GM19025 (cell line): ENCODE measurements at regions not wholly inside any gene's neighbourhood (a gene's known extent, or its start where the extent isn't known, plus 50 kb on each side); places are given as distances from the start of the nearest gene placed in this dataset.
"Not testable (repeated sequence)": the region's sequence is repeated elsewhere in the genome, so short reads cannot be mapped to it uniquely, and the experiment has no call there.

Experiments
- ATAC-seq: cut with Tn5 transposase; IDR thresholded peaks from one replicate; pipeline ENCODE4 v1.9.1; 2021; ENCODE audit warnings: mild to moderate bottlenecking, low read depth, moderate library complexity; ENCODE audit not compliant: unreplicated experiment

- ATAC-seq, result no peak
Observed at GRCh38 chr6:15096894-15097837, 148.7 kb upstream of the JARID2 start.

- ATAC-seq, result no peak
Observed at GRCh38 chr6:15101130-15101529, 144.7 kb upstream of the JARID2 start.

DNA sequence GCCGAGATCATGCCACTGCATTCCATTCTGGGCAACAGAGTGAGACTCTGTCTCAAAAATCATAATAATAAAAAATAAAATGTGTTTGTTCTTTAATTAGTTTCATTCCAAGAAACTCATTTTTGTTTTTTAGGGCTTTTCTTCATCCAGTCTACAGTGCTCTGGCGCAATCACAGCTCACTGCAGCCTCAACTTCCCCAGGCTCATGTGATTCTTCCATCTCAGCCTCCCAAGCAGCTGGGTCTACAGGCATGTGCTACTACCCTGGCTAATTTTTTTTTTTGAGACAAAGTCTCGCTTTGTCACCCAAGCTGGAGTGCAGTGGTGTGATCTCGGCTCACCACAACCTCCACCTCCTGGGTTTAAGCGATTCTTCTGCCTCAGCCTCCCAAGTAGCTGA lies 143.6 kb upstream of the JARID2 start:
- no peak for ATAC-seq

- no peak for ATAC-seq
Observed at GRCh38 chr6:15106958-15107643, 138.8 kb upstream of the JARID2 start.

- ATAC-seq, result no peak
Observed at GRCh38 chr6:15107644-15108382, 138.1 kb upstream of the JARID2 start.

DNA sequence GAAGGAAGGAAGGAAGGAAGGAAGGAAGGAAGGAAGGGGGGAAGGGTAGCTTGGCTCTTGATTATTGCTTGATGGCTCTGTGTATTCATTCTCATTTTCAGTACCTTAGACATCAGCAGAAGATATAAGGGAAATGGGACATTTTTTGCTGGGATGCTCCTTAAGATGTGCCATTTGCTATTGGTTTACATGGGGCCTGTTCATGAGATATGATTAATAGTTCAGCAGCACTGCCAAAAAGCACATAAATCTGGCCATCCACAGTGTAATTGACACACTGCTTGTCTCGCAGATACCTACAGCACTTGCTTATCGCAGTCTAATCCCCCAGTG lies 137.5 kb upstream of the JARID2 start:
- no peak for ATAC-seq

DNA sequence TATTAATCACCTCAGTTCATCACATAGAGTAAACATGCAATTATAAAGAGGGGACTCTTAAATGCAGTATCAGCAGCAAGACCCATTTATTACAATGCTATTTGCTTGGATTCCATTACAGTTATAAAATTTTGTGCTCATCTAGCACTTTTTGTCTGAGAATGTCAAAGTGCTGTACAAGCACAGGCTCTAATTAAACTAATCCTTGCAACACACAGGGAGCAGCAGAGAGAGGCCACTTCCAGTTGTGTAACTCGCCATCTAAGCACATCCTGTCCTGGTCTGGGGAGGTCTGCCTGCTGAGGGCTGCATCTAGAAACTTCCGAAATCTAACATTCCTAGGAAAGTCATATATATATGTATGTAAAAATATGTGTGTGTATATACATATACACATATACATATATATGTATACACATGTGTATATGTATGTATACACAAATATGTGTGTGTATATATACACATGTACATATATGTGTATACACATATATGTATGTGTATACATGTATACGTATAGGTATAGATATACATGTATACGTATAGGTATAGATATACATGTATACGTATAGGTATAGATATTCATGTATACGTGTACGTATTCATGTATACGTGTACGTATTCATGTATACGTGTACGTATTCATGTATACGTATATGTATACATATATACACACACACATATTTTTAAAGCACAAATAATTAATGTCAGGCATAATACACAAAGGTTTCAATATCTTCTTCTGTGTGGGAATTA lies 136.4 kb upstream of the JARID2 start:
- ATAC-seq, result no peak

DNA sequence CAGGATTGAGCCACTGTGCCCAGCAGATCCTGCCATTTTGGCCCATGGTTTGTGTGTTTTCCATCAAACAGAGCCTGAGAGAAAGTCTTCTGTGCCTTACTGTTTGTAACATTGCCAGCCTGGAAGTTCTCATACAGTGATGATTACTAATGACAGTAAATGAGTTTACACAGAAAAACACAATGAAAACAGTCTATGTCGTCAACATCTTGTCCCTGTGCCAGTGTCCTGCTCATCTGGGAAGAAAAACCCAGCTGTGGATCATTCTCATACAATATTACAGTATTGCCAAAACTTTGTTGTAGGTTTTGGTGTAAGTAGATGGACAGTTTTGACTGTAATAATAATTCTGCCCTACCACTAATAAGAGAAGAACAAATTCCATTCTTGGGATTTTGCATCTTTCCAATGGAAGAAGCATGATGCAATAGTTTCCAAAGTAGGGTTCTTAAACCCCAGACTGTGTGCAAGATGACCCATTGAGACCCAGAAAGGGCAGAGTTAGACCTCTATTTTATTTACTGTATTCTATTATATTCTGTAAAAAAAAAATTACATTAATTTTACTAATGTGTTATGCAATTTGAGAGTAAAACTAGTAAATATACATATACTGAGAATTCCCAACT lies 135.0 kb upstream of the JARID2 start:
- ATAC-seq, result no peak

DNA sequence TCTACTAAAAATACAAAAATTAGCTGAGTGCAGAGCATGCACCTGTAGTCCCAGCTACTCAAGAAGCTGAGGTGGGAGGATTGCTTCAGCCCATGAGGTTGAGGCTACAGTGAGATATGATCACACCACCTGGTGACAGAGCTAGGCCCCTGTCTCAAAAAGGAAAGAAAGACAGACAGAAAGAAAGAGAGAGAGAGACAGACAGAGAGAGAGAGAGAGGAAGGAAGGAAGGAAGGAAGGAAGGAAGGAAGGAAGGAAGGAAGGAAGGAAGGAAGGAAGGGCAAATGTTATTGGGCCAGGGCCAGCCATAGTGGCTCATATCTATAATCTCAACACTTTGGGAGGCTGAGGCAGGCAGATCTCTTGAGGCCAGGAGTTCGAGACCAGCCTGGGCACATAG lies 134.3 kb upstream of the JARID2 start:
- not testable (repeated sequence) for ATAC-seq

DNA sequence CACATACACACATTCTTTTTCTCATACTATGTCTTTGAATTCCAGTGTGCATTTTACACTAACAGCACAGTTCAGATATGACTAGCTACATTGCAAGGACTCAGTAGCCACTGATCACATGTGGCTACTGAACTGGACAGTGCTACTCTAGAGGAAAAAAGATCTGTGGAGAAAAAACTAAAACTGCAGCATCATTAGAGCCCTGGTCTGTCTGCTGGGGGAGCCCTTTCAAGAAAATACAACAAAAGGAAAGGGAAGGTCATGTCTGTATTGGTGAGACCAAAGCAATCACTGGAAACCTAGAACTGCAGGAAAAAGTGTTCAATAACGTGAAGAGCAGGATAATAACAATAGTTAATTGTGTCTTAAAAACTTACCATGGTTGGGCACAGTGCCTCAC lies 132.3 kb upstream of the JARID2 start:
- no peak for ATAC-seq

GRCh38 chr6:15114061-15114460 lies 131.8 kb upstream of the JARID2 start:
- no peak for ATAC-seq

- no peak for ATAC-seq
Observed at GRCh38 chr6:15116889-15117288, 129.0 kb upstream of the JARID2 start.

DNA sequence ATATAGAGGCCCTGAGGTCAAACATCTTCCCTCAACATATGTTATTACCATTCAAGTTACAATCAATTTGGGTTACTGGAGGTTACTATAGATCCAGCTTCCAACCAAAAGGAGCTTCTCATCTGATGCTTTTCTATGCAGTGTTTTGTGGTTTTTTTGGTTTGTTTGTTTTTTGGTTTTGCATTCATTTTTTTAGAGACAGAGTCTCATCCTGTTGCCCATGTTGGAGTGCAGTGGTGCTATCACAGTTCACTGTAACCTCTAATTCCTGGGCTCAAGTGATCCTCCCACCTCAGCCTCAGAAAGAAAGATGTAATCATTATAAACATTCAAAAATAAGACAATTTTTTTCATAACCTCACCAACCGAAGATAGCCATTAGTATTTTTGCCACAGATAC lies 124.4 kb upstream of the JARID2 start:
- ATAC-seq, result no peak

- no peak for ATAC-seq
Observed at GRCh38 chr6:15121977-15122550, 123.8 kb upstream of the JARID2 start.

DNA sequence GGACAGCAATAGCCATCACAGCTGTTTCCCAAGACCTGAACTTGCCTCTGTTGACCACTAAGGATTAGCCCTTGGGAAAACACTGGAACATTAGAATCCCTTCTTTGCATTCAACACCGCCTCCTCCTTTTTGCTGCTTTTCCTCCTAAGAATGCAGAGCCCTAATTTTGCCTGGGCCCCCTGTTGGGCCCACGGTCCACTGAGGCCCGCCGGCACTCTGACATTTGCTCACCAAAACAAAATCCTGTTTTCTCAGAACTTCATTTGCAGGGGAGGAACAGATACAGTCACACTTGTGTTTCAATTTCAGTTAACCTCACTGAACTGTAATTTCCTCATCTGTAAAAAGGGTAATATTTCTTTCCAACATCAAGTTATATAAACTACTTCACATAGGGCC lies 116.0 kb upstream of the JARID2 start:
- no peak for ATAC-seq

DNA sequence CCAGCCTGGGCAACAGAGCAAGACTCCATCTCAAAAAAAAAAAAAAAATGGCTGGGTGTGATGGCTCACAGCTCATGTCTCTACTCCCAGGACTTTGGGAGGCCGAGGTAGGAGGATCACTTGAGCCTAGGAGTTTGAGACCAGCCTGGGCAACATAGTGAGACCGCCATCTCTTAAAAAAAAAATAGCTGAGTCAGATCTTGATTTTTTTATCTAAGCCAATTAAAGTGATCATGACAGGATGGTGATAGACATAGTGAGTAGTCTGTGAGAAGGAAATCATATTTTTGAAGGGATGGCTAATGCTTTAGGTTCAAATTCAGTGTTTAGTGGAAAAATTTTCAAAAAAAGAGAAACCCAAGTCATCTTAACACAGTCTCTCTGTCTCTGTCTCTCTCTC lies 114.6 kb upstream of the JARID2 start:
- no peak for ATAC-seq

DNA sequence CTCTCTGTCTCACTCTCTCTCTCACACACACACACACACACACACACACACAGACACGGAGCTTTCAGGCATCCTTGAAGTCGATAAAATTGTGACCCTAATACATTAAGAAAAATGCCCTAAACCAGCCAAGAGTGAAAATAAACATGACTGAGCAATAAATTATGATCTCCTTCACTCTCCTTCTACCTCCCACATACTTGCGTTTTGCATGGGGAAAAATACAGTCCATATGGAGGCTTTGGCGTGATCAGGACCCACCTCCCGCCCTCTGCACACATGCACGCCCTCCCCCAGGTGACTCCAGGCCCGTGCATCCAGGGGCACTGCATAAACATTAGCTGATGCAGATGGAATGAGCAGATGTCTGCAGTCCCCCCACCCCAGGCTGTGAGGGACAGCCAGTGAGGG lies 114.2 kb upstream of the JARID2 start:
- no peak for ATAC-seq

DNA sequence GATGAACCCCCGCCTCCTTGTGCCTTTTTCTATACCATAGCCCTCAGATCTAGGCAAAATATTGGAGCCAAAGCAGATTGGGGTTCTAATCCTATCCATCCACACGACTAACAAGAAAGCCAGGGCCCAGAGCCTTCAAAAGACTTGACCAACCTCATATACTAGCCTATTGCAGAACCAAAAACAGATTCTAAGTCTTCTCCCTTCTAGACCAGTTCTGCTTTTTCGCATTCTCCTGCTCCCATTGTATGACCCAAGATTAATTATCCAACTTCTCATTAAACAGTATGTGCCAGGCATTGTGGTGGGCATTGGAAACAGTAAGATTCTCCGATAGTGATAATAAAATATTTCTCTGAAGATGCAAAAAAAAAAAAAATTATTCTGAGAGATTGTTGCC lies 113.7 kb upstream of the JARID2 start:
- no peak for ATAC-seq

DNA sequence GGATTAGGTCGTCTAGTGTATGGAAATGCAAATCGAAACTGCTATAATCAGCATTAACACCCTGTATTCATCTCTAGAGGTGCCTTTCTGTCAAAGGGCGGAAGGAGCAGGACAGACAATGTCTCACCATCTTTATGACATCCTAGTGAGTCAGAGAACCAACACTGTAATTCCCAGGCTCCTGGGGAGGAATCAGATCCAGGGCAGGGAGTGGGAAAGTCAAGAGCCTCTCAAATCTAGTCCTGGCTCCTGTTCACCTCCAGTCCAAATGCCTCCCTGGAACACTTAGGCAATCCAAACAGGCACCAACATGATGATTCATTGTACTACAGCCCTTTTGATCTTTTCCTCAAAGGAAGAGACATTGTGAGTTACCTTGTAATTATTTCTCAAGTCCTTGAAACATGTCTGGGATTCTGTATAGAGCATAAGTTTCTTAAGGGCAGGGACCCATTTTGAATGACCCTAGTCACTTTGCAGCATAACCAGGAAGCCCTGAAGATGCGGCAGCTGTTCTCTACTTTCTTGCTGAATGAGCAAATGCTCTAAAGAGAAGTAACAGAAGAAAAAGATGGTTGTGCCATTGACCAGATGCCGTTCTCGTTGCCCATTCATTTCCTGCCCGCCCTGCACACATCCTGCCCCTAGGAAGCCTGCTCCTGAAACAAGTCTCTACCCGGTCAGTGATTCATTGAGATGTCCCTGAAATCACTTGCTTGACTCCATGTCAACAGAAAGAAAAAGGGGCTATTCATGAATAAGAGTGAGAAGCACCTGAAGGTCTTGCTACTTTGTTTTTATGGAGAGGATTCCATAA lies 112.8 kb upstream of the JARID2 start:
- ATAC-seq, result no peak
